Dermis blood vessel endothelial cell (primary cell): ENCODE measurements at regions not wholly inside any gene's neighbourhood (a gene's known extent, or its start where the extent isn't known, plus 50 kb on each side); places are given as distances from the start of the nearest gene placed in this dataset.
A peak's percentile ranks its signal among the peaks of the same experiment; 100 is the strongest.
"Not testable (repeated sequence)": the region's sequence is repeated elsewhere in the genome, so short reads cannot be mapped to it uniquely, and the experiment has no call there.

Source experiments
- DNase-seq: peaks from one replicate; pipeline ENCODE4 v3.0.0; 2010

- DNase-seq = no peak
Measured at GRCh38 chr9:27673641-27674040, 100.4 kb upstream of the C9orf72 start.

GRCh38 chr9:27675354-27675753 is 102.1 kb upstream of the C9orf72 start:
- no peak for DNase-seq

GRCh38 chr9:27676827-27677226 is 103.5 kb upstream of the C9orf72 start:
- no peak for DNase-seq

GRCh38 chr9:27679338-27679737 is 106.1 kb upstream of the C9orf72 start:
- no peak for DNase-seq

GRCh38 chr9:27683181-27683580 is 109.9 kb upstream of the C9orf72 start:
- DNase-seq = no peak

GRCh38 chr9:27688954-27689353 is 115.7 kb upstream of the C9orf72 start:
- DNase-seq = no peak

- not testable (repeated sequence) for DNase-seq
Measured at GRCh38 chr9:27690816-27691215, 117.5 kb upstream of the C9orf72 start.

GRCh38 chr9:27699621-27700020 is 126.3 kb upstream of the C9orf72 start:
- no peak for DNase-seq

GRCh38 chr9:27701016-27701415 is 127.7 kb upstream of the C9orf72 start:
- no peak for DNase-seq

GRCh38 chr9:27701587-27701986 is 128.3 kb upstream of the C9orf72 start:
- DNase-seq = no peak

- no peak for DNase-seq
Measured at GRCh38 chr9:27703216-27703980, 130.1 kb upstream of the C9orf72 start.

- no peak for DNase-seq
Measured at GRCh38 chr9:27711241-27711640, 138.0 kb upstream of the C9orf72 start.

GRCh38 chr9:27712806-27713205 is 139.5 kb upstream of the C9orf72 start:
- DNase-seq = no peak

GRCh38 chr9:27714388-27714787 is 141.1 kb upstream of the C9orf72 start:
- no peak for DNase-seq

- DNase-seq = no peak
Measured at GRCh38 chr9:27715651-27716050, 142.4 kb upstream of the C9orf72 start.

GRCh38 chr9:27717991-27718390 is 144.7 kb upstream of the C9orf72 start:
- DNase-seq = no peak

GRCh38 chr9:27719711-27720110 is 146.4 kb upstream of the C9orf72 start:
- DNase-seq = no peak

- DNase-seq = no peak
Measured at GRCh38 chr9:27722866-27723265, 149.6 kb upstream of the C9orf72 start.

- DNase-seq = peak; percentile 60
Measured at GRCh38 chr9:27726244-27727081, 153.2 kb upstream of the C9orf72 start.

GRCh38 chr9:27732494-27732893 is 159.2 kb upstream of the C9orf72 start:
- no peak for DNase-seq

GRCh38 chr9:27743490-27743889 is 170.2 kb upstream of the C9orf72 start:
- no peak for DNase-seq

GRCh38 chr9:27747450-27747849 is 174.2 kb upstream of the C9orf72 start:
- DNase-seq = no peak

- DNase-seq = no peak
Measured at GRCh38 chr9:27749838-27750237, 176.6 kb upstream of the C9orf72 start.

- DNase-seq = no peak
Measured at GRCh38 chr9:27750566-27750965, 177.3 kb upstream of the C9orf72 start.
